VCaP (cell line): ENCODE measurements at regions not wholly inside any gene's neighbourhood (a gene's known extent, or its start where the extent isn't known, plus 50 kb on each side); places are given as distances from the start of the nearest gene placed in this dataset.

Experiments
- H3K27ac ChIP-seq: fragments of 450-650 bp; 2 replicates; pipeline ENCODE4 v1.5.1; 2017
- TF ChIP-seq, protein P1 (sequence below): fragments of 450-650 bp; conservative IDR thresholded peaks from 2 replicates; pipeline ENCODE4 v1.5.1; 2017; ENCODE audit warnings: mild to moderate bottlenecking, moderate library complexity

DNA sequence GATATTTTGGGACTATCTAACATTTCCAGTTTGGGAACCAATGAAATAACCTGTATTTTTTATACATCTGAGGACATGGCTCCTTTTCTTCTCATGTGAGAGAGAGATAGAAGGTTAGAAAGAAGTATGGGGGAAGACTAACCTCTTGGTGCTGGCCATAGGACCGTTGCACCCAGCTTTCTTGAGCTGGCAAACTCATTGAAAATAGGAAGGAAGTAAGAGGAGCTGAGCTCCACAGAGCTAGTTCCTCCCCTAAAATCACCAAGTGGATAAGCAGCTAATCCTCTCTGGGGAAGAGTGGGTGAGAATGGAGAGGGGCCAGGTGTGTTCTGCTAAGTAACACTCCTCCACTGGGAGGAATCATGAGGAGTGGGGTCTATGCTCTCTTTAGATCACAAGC is 387.4 kb upstream of the CADM1 start:
- no peak overlapping the region for H3K27ac ChIP-seq
- TF ChIP-seq, protein P1, sequence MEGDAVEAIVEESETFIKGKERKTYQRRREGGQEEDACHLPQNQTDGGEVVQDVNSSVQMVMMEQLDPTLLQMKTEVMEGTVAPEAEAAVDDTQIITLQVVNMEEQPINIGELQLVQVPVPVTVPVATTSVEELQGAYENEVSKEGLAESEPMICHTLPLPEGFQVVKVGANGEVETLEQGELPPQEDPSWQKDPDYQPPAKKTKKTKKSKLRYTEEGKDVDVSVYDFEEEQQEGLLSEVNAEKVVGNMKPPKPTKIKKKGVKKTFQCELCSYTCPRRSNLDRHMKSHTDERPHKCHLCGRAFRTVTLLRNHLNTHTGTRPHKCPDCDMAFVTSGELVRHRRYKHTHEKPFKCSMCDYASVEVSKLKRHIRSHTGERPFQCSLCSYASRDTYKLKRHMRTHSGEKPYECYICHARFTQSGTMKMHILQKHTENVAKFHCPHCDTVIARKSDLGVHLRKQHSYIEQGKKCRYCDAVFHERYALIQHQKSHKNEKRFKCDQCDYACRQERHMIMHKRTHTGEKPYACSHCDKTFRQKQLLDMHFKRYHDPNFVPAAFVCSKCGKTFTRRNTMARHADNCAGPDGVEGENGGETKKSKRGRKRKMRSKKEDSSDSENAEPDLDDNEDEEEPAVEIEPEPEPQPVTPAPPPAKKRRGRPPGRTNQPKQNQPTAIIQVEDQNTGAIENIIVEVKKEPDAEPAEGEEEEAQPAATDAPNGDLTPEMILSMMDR = no peak

DNA sequence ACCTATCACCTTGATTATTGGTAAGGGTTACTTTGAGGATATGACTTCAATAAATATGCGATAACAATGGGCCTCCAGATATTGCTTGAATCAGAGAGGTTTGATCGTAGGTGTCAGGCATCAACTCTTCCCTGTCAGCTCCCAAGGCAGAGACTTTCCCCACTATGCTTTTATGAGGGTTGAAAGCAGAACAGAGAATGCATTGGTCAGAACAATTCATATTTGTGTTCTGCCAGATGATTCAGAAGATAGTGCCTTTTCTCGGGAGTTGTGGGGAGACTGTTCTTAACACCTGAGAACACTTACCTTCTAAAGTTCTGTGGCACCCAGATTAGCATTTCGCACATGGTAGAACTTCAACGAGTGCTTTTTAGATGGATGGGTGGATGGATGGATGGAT is 386.3 kb upstream of the CADM1 start:
- H3K27ac ChIP-seq = no peak overlapping the region
- TF ChIP-seq, protein P1 = no peak

DNA sequence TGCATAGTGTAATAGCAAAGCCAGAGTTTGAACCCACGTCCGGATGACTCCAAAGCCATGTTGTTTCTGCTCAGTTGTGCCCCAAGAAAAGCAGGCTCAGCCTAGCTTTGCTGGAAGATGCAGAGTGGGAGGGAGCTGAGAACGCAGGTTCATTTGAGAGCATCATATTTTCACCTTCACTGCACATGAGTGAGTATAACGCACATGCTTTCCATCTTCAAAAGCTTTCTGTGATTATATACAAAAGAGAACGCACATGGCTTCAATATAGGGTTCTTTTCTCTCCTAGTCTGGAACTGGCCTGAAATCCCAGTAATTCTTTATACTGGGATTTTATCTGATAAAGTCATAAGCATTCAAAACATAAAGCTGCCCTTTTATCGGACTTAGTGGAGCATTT is 385.5 kb upstream of the CADM1 start:
- TF ChIP-seq, protein P1 = no peak

DNA sequence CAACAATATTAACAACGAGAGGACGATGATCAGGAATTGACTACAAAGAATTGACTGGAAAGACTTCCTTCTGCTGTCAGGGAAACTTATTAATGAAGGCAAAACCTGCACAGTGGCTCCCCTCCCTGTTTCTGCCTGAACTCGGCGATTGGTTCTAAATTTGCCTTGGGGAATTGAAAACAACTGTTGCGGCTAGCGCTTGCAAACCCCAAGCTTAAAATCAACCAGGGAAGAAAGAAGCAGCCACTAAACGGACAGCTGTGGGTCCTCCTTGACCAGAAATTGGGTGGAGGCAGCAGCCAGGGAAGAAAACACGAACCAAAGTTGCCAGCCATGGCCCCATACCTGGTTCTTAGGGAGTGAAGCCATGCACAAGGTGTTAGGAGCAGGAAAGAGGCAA is 383.5 kb upstream of the CADM1 start:
- TF ChIP-seq, protein P1 = no peak
- H3K27ac ChIP-seq = no peak overlapping the region

More for the DNA sequence above, 385.5 kb upstream of the CADM1 start:
- no peak overlapping the region for H3K27ac ChIP-seq

DNA sequence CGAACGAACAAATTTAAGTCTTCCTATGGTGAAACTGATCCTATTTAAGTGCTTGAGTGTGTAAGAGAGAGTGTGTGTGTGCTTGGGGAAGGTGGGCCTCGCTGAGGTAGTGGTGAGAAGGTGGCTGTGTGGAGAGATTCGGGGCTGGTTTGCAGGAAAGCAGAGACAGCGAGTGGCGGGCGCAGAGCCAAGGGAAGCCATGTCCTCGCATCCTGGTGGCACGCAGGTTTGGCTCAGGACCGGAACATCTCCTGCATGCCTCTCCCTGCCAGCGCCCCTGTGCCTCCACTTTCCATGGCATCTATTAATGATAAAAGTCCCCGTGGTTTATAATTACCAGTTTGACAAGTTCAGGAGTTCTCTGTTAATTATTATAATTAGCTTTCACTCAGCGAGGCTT is 383.1 kb upstream of the CADM1 start:
- H3K27ac ChIP-seq = no peak overlapping the region
- TF ChIP-seq, protein P1 = no peak

DNA sequence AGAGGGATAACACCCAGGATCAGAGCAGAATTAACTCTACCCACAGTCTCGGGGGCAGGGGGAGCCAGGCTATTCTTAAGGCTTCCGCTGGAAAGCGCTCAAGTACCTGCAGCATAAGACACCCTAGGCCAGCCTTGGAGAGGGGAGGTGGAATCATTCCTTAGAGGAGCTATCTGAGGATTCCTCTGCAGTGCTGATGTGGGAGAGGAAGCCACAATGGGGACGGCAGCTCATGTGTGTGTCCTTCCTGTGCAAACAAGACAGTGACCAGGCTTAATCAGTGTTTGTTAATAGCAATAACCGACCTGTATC is 382.2 kb upstream of the CADM1 start:
- TF ChIP-seq, protein P1 = no peak
- peak overlapping the region; percentile 7; the same call in 1 of the 2 replicates for H3K27ac ChIP-seq

DNA sequence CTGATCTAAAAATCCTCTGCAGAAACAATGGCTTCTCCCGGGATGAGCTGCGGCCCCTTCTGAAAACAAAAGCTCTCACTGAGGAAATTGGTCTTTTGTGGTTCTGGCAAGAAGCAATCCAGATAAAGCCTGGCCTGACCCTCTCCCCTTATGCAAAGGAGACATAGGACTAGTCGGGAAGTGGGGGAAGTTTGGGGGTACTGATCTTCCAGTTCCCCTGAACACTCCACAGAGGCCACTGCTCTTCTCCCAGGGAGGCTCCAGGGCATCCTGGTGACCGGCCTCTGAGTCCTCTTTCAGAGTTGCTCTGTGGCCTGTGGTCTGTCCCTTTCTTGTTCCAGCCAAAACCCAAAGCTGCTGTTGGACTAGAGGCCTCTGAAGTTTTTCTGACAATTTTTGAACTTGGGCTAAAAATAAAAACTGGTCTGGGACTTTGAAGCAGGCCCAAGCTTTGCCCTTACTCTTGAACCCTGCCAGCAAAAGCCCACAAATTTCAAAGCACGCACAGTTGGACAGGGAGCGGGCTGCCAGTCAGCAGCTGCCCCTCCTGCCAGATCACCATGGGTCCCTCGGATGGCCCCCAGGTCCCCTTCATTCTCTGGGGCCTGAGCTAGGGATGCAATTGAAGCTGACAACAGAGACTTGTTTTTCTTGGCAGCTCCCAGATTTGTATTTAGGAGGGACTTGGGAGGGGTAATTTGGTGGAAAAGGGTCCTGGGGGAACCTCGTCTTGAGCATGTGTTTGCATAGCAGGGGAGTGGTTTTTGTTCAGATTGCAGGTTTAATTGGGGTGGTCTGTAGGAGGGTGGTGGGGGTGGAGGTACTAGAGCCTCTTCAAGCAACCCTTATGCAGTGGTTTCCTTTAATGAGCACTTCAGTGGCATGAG is 381.6 kb upstream of the CADM1 start:
- H3K27ac ChIP-seq = peak overlapping the region; percentile 7; the same call in 1 of the 2 replicates

More for the DNA sequence above, 381.6 kb upstream of the CADM1 start:
- TF ChIP-seq, protein P1 = no peak
